Mesenteric fat pad (tissue), 1 donor: ENCODE measurements at regions not wholly inside any gene's neighbourhood (a gene's known extent, or its start where the extent isn't known, plus 50 kb on each side); places are given as distances from the start of the nearest gene placed in this dataset.

Experiments used
- DNase-seq: peaks from one replicate; pipeline ENCODE4 v3.0.0-alpha.2; 2020; ENCODE audit warnings: low spot score
- donor health status: DM: yes; HTN: yes; CAD: no.

DNA sequence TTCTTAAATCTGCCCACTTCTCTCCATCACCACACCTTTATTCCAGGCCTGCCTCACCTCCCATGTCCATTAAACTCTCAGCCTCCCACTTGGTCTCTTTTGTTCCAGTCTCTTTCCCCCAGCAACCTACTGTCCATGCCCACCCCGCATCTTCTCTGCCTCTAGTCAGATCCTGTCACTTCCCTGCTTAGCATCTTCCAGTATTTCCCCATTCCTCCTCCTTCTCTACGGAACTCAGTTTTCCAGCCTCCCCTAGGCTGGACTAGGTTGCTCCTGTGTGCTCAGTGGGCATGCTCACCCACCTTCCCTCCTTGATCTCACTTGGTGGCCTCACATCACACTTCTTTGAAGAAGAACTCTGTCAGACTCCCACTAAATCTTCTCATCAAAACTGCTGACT is 179.8 kb downstream of the BAMBI start:
- no peak for DNase-seq

DNA sequence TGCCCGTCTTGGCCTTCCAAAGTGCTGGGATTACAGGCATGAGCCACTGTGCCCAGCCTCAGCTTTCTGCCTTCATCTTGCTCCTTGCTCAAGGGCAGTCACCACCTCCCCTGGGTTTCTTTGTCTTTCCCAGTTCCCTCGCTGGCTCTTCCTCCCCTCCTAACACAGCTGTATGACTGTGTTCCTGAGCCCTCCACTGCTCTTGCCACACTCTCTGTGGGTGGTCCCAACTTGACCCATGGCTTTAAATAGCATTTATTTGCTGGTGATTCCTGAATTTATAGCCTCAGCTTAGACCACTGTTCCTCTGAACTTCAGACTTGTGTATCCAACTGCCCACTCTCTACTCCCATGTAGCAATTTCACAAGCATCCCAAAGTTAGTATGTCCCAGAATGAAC is 181.3 kb downstream of the BAMBI start:
- DNase-seq = no peak

DNA sequence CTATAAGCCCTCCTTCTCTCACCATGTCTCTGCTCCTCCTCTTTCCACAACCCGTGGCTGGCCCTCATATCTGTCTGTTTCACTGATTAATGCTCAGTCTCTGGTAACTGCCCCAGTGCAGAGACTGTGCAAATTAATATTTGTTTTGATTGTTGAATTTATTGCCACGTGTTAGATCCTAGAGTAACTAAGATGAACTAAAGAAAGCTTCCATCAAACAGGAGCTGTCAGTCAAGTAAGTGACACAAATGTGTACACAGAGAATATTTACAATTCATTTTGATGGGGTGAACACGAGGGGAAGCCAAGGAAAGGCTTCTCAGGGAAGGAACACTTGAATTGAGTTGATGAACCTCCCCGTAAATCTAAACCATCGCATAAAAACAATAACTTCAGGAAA is 182.5 kb downstream of the BAMBI start:
- no peak for DNase-seq

DNA sequence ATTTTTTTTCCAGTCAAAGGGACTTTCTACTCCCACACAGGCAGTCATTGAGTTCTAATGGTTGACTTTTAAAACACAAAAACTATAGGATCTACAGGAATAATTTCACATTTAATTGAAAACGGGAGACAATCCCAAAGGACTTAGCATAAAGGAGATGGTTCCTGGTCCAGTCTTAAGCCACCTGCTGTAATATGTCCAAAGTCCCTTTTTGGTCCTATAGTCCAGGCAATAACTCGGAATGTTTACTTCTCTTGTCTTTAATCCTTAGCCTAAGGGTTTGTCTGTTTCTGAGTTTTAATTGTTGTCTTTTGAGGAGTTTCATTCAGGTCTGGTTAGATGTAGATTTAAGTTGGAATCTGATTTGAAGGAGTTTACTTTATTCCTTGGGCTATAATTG is 184.9 kb downstream of the BAMBI start:
- DNase-seq = no peak

DNA sequence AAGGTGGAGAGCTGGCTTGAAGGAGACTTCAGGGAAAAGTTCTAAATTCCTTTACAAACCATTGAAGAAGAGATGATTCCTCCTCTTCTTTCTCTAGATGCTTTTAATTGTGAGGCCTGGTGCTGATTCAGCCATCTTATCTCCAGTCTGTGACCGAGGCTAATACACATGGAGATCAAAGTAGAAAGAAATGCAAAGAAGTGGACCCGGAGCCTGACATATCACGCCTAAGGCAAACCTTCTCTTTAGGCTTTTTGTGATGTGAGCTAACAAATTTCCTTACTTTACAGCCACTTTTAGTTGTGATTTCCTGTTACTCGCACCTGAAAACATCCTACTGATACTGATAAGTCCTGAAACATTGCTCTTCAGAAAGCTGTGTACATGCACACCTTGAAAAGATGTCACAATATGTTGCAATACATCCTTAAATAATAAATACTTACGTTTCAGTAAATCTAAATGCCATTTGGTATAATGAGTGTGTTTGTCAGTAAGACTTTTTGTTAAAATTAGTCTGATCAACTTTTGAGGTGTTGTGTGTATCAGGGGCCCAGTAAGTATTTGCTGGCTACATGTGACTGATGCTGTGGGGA is 192.4 kb downstream of the BAMBI start:
- no peak for DNase-seq

DNA sequence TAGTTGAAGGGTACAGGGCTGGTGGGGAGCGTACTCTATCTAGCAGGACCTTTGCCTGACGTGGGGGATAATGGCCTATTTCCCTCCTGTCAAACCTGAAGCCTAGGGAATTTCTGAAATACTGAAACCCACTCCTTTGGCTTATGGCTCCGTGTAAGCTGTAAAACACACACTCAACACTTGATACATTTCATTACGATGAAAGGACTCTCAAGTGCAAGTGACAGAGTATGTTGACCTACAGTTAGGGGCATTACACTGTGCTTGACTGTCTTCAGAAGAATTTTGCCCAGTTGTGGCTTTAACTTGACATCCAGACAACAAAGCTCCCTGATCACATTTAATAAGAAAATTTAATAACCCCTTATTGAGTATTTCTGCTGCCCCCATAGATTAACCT is 194.3 kb downstream of the BAMBI start:
- DNase-seq = no peak

DNA sequence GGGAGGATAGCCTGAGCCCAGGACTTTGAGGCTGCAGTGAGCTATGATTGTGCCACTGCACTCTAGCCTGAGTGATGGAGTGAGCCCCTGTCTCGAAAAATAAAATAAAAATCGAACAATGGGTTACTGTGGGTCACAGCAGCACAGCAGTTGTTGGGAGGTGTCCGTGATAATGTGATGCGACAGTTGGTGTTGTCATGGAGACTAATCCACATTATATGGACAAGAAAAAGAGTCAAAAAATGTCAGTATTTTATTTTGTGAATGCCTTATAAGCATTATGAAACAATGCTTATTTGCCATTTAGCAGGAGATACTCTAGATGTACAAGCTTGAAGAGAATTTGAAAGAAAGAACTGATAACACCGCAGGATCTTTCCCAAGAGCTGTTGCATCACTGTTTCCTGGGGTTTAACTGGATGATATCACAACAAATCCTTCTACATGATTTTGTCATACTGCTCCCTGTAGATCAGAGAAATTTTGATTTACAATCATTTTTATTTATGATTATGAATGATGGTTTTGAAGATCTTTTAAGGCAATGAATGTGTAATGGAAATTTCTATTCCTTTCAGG is 195.4 kb downstream of the BAMBI start:
- no peak for DNase-seq

DNA sequence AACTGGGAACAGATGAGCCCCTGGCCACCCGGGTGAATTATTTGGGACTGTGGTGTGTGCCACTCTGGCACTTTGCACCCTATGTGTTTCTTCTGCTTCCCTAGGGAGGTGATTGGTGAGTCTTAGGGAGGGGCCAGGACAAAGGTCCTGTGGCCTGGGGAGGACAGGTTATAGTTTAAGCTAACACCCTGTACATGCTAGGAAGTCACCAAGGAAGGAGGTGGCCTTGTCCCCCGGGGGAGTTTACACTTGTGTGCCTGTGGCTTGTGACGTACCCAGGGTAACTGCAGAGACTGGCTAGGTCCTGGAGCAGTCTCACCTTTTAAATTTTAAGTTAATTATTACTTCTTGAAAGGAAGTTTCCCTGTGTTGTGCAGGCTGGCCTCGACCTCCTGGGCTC is 196.2 kb downstream of the BAMBI start:
- DNase-seq = no peak

DNA sequence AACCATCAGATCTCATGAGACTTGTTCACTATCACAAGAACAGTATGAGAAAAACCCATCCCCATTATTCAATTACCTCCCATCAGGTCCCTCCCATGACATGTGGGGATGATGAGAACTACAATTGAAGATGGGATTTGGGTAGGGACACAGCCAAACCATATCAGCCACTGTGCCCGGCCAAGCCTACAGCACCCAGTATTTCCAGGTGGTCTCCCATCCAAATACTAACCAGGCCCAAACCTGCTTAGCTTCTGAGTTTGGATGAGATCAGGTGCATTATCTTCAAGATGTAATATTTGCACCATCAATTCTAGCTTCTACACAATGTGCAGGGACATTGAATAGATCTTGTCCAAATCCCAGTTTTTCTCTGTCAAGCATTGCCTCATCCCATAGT is 196.9 kb downstream of the BAMBI start:
- no peak for DNase-seq

DNA sequence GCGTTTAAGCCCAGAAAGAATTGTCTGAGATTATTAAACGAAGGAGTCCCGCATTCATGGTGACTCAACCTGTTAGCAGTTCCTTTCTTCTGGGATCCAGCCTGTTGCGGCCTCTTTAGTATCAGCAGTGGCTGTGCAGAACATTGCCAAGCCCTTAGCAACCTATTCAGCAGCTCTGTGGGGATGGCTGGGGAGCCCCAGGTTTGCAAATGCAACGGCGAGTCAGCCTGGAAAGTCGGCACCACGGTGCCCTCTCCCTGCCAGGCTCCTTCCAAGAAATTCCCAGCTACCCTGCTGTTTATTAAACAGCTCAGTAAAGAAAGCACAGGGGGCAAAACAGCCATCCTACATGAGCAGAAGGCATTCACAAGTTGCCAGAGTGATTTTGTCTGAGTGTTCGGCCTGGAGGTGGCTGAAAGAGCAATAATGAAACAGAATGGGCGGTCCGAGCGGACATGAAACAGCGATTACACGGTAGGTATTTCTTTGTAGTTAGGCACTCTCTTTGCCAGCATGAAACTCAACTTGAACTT is 198.3 kb downstream of the BAMBI start:
- DNase-seq = no peak

DNA sequence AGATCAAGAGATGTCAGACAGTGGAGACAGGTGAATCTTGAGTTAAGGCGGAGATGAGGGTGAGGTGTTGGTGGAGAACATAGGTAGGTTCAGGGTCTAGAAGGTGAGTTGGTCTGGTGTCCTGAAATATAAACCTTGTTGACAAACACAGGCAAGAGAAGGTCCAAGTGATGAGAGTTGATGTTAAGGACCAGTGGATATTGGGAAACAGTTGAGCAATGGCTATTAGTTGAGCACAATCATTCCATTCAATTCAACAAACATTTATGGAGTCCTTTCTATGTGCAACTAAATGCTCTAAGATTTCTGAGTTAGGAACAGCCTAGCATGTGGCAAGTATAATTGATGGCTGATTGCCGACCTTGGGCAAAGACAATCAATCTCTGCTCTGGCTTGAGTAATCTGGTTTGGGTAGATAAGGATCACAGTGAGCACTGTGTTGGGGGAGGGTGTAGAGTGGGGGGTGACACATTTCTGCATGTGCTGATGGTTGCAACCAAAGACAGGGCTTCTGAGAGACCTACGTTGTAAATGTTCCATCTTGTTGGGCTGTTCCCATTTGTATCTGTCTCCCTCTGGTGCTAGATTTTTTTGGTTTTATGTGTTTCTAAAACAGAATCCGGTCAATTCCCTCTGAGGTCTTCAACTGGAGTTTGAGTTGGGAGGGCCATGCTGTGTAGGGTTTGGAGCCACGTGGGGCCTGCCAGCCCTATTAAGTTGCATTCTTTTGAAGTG is 201.1 kb downstream of the BAMBI start:
- DNase-seq = no peak

DNA sequence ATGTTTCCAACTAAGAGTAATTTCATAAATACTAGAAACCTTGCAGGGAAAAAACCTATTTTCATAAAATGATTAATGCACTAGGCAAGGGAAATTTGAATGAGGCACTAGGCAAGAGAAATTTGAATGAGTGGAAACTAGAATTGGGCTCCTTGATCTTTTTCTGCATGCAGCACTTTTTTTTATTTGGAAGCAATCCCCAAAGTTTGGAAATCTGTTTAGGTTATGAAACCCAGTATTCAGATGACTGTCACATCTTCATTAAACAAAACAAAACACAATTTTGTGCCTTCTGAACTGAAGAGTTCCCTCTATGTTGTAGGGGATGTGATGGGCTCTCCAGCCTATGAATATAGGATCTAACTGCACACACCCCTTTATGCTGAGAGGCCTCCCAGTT is 201.9 kb downstream of the BAMBI start:
- no peak for DNase-seq

DNA sequence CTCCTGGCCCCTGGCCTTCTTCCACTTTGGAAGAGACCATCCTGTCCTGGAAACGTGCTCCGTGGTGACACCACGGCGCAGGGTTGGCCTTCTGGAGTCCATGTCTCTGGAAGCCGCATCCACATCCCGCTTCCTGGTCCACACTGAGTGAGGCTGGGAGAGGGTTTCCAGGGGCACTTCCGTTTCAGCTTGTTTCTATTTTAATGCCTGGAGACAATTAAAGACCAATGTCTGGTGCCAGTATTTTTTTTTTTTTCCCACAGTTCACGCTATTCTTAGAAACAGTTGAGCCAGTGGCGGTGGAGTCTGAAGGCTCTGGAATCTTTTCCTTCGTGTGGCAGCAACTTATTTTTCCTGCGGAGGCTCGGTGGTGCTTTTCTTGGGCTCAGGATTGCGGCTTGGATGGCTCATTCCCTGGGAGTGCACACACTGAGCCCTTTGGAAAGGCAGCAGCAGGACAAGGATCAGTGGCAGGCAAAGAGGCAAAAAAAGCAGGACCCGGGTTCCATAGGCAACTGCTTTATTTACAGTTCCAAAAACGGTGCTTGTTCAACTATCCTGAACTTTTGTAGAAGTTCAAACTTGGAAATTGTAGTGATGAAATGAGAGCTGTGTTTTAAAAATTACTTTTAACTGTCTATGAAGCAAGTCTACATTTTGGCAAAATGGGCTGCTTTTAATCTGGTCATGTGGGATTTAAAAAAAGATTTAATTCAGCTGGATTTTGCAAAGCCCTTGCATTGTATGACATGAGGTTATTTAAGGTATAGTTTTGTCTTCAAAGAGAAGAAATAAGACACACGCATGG is 202.8 kb downstream of the BAMBI start:
- no peak for DNase-seq

DNA sequence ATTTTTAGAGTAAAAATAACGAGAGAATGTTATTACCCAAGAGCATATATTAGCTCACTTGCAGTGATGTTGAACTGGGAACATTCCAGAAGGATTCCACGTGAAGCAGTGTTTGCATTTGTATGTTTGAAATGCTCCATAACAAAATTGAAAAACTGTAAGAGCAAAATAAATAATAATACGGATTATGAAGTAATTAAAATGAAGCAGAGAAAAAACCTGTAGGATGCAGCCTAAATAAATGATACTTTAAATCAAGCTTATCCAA is 203.3 kb downstream of the BAMBI start:
- DNase-seq = no peak

DNA sequence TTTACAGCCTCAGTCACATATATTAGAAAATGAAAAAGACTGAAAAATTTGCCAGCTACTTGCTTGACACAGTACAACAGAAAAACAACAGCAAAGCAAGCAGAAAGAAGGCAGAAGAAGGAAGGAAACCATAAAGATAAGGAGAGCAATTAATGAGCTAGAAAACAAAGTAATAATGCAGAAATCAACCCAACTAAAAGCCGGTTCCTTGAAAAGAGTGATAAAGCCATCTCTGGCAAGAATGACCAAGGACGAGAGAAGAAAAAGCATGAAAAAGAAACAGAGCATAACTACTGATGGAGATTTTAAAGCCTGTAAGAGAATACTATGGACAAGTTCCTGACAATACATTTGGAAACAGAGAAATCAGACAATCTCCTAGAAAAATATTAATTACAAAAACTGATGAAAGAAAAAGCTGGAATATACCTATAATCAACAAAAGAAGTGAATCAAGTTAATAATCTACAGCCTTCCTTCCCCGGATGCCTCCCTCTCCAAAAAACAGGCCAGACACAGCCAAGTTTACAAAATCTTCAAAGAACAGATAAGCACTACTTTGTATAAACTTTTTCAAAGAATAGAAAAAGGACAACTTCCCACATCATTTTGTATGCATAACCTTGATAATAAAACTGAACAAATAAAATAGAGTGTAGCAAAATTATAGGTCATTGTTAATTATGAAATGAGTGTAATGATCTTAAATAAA is 204.0 kb downstream of the BAMBI start:
- DNase-seq = no peak

DNA sequence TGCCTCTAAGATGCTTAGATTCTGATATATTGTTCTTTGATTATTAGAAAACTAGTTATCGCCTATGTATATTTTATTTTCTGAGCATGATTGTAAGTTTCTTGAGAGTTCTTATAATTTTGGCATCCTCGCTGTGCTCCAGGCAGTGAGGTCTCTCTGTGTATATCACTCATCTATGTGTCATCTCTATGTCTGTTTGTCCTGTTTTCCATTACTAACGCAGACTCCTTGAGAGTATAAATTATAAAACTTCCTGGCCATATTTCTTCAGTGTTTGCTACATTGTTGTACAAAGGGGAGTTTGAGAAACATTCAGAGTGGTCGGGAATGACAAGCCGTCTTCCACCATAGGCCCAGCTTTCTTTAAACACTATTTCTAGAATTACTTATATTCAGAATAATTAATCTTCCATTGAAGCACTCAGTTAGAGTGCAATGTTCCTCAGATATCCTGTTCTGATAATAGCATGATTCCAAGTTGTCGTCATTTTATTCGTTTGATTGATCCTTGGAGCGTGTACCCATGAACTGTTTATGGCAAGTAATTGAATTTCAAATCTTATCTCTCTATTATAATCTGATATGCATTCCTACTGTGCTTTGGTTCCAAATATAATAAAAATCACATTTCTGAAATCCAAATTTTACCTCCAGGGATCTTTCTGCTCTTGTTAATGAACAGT is 206.6 kb downstream of the BAMBI start:
- no peak for DNase-seq

DNA sequence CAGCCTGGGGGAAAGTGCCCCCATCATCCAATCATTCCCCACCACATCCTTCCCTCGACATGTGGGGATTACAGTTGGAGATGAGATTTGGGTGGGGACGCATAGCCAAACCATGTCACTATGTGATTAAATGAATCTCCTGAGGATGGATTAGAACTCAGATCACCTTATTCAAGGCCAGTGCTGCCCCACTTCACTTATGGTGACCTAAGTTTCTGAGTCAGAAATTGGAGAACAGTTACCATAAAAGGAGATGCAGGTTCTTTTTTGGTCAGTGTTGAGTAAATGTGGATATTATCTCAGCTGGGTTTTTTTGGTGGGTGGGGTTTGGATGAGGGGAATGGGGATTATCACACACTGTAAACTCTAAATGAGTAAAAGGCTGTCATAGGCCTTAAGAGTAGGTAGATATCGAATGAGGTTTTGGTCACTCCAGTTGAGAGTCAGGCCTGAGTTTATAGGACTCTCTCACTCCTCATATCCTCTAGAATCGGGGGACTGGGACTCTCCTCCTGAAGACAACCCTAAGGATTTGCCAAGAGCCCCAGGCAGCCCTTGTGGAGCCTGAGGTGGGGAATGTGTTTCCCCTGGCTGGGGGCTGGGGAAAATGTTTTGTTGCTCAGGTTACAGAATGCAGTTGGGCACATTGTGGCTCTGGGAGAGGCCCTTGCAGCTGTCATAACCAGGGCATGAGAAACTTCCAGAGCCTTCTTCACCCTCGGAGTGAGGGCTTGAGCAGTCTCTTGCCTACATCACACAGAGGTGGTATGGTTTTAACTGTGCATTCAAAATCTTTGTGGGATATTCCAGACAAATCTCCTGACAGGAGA is 213.0 kb downstream of the BAMBI start:
- DNase-seq = no peak

DNA sequence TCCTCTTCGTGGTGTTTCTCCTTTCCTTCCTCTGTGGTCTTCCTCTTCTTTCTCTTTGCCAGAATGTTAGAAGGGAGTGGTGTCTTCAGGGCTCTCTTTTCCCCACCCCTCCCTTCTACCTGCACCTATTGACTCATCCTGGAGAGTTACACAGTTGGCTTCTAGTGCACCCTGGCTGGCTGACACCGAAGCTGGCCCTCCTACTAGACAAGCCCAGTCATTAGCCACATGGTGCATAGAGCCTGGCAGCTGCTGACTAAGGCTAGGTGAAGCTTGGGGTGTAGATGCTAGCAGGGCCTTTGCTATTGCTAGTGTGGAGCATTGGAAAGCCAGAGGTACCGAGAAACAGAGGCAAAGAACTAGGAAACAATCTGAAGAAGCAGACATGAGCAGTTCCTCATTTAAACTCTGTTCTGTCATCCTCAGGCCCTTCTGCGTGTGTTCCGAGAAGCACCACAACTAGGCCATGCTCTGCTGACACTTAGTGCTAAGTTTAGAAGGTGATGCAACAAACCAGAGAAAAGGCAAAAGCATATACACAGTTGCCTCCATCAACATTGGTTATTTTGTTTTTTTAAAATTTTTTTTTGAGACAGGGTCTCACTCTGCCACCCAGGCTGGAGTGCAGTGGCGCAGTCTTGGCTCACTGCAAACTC is 213.9 kb downstream of the BAMBI start:
- no peak for DNase-seq

DNA sequence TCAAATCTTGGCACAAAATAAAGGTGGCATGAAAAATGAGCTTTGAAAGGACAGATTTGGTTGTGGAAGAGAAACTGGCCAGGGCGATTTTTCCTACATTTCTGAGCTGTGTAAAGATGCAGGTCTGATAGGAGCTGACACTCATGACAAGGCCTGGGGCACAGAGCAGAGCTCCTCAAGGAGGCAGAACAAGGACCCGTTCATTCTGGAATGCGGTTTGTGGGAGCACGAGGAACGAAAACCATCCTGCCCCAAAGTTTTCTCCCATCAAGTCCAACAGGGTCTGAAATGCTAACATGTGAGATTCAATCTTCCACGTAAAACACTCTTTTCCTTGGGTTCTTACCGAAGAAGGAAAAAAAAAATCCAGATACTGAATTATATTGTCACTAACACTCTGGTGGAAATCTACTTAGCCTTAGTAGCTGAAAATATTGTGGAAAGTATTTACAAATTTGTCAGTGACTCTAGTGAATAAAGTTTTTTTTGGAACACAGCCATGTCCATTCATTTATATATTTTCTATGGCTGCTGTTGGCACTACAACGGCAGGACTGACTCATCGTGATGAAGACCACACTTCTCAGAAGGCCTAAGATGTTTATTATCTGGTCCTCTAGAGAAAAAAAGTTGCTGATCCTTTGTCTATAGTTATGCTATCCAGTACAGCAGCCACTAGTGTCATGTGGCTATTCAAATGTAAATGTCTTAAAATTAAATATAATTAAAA is 215.7 kb downstream of the BAMBI start:
- DNase-seq = no peak
